B cell (primary cell): ENCODE measurements at regions not wholly inside any gene's neighbourhood (a gene's known extent, or its start where the extent isn't known, plus 50 kb on each side); places are given as distances from the start of the nearest gene placed in this dataset.

Experiments
- EZH2 ChIP-seq: IDR thresholded peaks from 2 replicates; pipeline ENCODE4 v1.6.1; 2012; ENCODE audit warnings: borderline replicate concordance, low read depth, mild to moderate bottlenecking, moderate library complexity, low read length; ENCODE audit not compliant: insufficient read depth, poor library complexity, severe bottlenecking
- TF ChIP-seq, protein P1 (sequence below): fragments of 200-600 bp; IDR thresholded peaks from one replicate; pipeline ENCODE4 v1.8.0; 2022; ENCODE audit warnings: antibody characterized with exemption, mild to moderate bottlenecking

DNA sequence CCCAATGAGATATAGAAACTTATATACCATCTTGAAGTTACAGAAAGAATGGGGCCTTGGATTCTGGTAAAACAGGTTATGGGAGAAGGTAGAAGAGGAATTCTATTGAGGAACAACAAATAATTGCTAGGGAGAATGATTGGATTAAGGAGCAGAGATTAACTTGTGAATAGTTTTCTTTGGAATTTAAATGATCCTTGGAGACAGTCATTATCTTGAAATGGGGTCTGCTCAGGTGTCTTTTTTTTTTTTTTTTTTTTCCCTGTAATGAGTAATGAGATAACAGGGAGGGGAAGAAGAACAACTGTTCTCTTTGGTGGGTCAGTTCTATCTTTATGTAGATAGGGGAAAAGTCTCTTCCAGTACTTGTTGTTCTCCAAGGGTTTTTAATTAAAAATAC is 1406.0 kb downstream of the RPA4 start:
- no peak for TF ChIP-seq EZH2
- TF ChIP-seq, protein P1, sequence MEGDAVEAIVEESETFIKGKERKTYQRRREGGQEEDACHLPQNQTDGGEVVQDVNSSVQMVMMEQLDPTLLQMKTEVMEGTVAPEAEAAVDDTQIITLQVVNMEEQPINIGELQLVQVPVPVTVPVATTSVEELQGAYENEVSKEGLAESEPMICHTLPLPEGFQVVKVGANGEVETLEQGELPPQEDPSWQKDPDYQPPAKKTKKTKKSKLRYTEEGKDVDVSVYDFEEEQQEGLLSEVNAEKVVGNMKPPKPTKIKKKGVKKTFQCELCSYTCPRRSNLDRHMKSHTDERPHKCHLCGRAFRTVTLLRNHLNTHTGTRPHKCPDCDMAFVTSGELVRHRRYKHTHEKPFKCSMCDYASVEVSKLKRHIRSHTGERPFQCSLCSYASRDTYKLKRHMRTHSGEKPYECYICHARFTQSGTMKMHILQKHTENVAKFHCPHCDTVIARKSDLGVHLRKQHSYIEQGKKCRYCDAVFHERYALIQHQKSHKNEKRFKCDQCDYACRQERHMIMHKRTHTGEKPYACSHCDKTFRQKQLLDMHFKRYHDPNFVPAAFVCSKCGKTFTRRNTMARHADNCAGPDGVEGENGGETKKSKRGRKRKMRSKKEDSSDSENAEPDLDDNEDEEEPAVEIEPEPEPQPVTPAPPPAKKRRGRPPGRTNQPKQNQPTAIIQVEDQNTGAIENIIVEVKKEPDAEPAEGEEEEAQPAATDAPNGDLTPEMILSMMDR, result no peak
